Smooth muscle cell (in vitro differentiated cells): ENCODE measurements at regions not wholly inside any gene's neighbourhood (a gene's known extent, or its start where the extent isn't known, plus 50 kb on each side); places are given as distances from the start of the nearest gene placed in this dataset.

Experiments used
- DNase-seq: peaks from one replicate; lab custom pipeline; 2025; ENCODE audit not compliant: unreplicated experiment; lab: John Stamatoyannopoulos, UW
- H2AFZ ChIP-seq: fragments of 200-600 bp; sonication (generic); 2 replicates; pipeline ENCODE4 v1.6.0; 2016; ENCODE audit warnings: antibody characterized with exemption, low read depth, mild to moderate bottlenecking
- H3F3A ChIP-seq: fragments of 200-600 bp; sonication (generic); 2 replicates; pipeline ENCODE4 v1.6.0; 2017; ENCODE audit warnings: antibody characterized with exemption, low read depth
- H3K27ac ChIP-seq: fragments of 200-600 bp; sonication (generic); 2 replicates; pipeline ENCODE4 v1.5.1; 2016; ENCODE audit warnings: low read depth, mild to moderate bottlenecking
- H3K27me3 ChIP-seq: fragments of 200-600 bp; sonication (generic); 2 replicates; pipeline ENCODE4 v1.6.1; 2016; ENCODE audit warnings: low read depth, mild to moderate bottlenecking
- H3K36me3 ChIP-seq: fragments of 200-600 bp; sonication (generic); 2 replicates; pipeline ENCODE4 v1.5.1; 2016; ENCODE audit warnings: low read depth
- H3K4me1 ChIP-seq: fragments of 200-600 bp; sonication (generic); 2 replicates; pipeline ENCODE4 v1.5.1; 2016; ENCODE audit warnings: low read depth
- H3K4me2 ChIP-seq: fragments of 200-600 bp; sonication (generic); 2 replicates; pipeline ENCODE4 v1.6.0; 2016; ENCODE audit warnings: mild to moderate bottlenecking
- H3K4me3 ChIP-seq: fragments of 200-600 bp; sonication (generic); 2 replicates; pipeline ENCODE4 v1.5.1; 2016; ENCODE audit warnings: mild to moderate bottlenecking
- H3K79me2 ChIP-seq: fragments of 200-600 bp; sonication (generic); 2 replicates; pipeline ENCODE4 v1.6.0; 2016; ENCODE audit warnings: low read depth, mild to moderate bottlenecking
- H3K9ac ChIP-seq: fragments of 200-600 bp; sonication (generic); 2 replicates; pipeline ENCODE4 v1.6.0; 2016; ENCODE audit warnings: low read depth
- H3K9me3 ChIP-seq: fragments of 200-600 bp; sonication (generic); replicated peaks from 2 replicates; pipeline ENCODE4 v1.5.1; 2016; ENCODE audit warnings: low read depth
- H4K20me1 ChIP-seq: fragments of 200-600 bp; sonication (generic); 2 replicates; pipeline ENCODE4 v1.6.0; 2016; ENCODE audit warnings: low read depth
- CTCF ChIP-seq: fragments of 200-600 bp; sonication (generic); IDR thresholded peaks from 2 replicates; pipeline ENCODE4 v1.5.1; 2017; ENCODE audit warnings: borderline replicate concordance, mild to moderate bottlenecking, antibody characterized with exemption; ENCODE audit not compliant: insufficient read depth, poor library complexity, severe bottlenecking
- WGBS: methylation state at CpG from one replicate; pipeline ENCODE4 v1.1.7; 2016; ENCODE audit warnings: low lambda C conversion rate; 5-methylcytosine and 5-hydroxymethylcytosine counted together

GRCh38 chr5:163134061-163134460, 303.3 kb upstream of the CCNG1 start:
- no peak overlapping the region for H3K4me2 ChIP-seq
- no peaks in the 10 kb centered on the region for H3K36me3 ChIP-seq
- H3K79me2 ChIP-seq: no peaks in the 10 kb centered on the region
- no peak for TF ChIP-seq CTCF
- H3F3A ChIP-seq: no peaks in the 10 kb centered on the region
- no peak overlapping the region for H3K27ac ChIP-seq
- no peak overlapping the region for H3K9ac ChIP-seq
- no peak for DNase-seq
- H4K20me1 ChIP-seq: no peaks in the 10 kb centered on the region
- no peaks in the 10 kb centered on the region for H3K4me1 ChIP-seq
- no peak overlapping the region for H2AFZ ChIP-seq
- no peaks in the 10 kb centered on the region for H3K9me3 ChIP-seq
- H3K27me3 ChIP-seq: no peaks in the 10 kb centered on the region
- no peak overlapping the region for H3K4me3 ChIP-seq

- Histone ChIP-seq H4K20me1 (no peaks in the 10 kb centered on the region), H3K4me1 (no peaks in the 10 kb centered on the region), H2AFZ (no peak overlapping the region), H3K79me2 (no peaks in the 10 kb centered on the region), H3K36me3 (no peaks in the 10 kb centered on the region), H3K27me3 (no peaks in the 10 kb centered on the region), H3K9me3 (no peaks in the 10 kb centered on the region), H3K27ac (no peak overlapping the region), H3K4me3 (no peak overlapping the region), H3F3A (no peaks in the 10 kb centered on the region), H3K4me2 (no peak overlapping the region), H3K9ac (no peak overlapping the region)
- WGBS: 96% methylated on average over 2 of the region's 2 CpGs
- DNase-seq: no peak
- no peak for TF ChIP-seq CTCF
These were observed 301.5 kb upstream of the CCNG1 start for GRCh38 chr5:163135849-163136248.

- Histone ChIP-seq H3K4me2 (no peak overlapping the region), H3F3A (no peaks in the 10 kb centered on the region), H3K4me3 (no peak overlapping the region), H2AFZ (no peak overlapping the region), H3K9me3 (no peaks in the 10 kb centered on the region), H3K9ac (no peak overlapping the region), H3K36me3 (no peaks in the 10 kb centered on the region), H3K4me1 (no peaks in the 10 kb centered on the region), H4K20me1 (no peaks in the 10 kb centered on the region), H3K79me2 (no peaks in the 10 kb centered on the region), H3K27ac (no peak overlapping the region), H3K27me3 (no peaks in the 10 kb centered on the region)
- DNase-seq: no peak
- TF ChIP-seq CTCF: no peak
These were observed 275.9 kb upstream of the CCNG1 start for GRCh38 chr5:163161512-163161911.

GRCh38 chr5:163162645-163163044, 274.8 kb upstream of the CCNG1 start:
- Histone ChIP-seq H3K4me3 (no peak overlapping the region), H3K4me2 (no peak overlapping the region), H3K27me3 (no peaks in the 10 kb centered on the region), H3K36me3 (no peaks in the 10 kb centered on the region), H3K4me1 (no peaks in the 10 kb centered on the region), H3F3A (no peaks in the 10 kb centered on the region), H3K9ac (no peak overlapping the region), H3K27ac (no peak overlapping the region), H3K79me2 (no peaks in the 10 kb centered on the region), H2AFZ (no peak overlapping the region), H3K9me3 (no peaks in the 10 kb centered on the region), H4K20me1 (no peaks in the 10 kb centered on the region)
- DNase-seq: no peak
- WGBS: 80% methylated on average over 3 of the region's 3 CpGs
- no peak for TF ChIP-seq CTCF
